DMS53 (cell line): ENCODE measurements at regions not wholly inside any gene's neighbourhood (a gene's known extent, or its start where the extent isn't known, plus 50 kb on each side); places are given as distances from the start of the nearest gene placed in this dataset.
"Not testable (repeated sequence)": the region's sequence is repeated elsewhere in the genome, so short reads cannot be mapped to it uniquely, and the experiment has no call there.

Experiments used
- DNase-seq: peaks from one replicate; lab custom pipeline; 2025; lab: John Stamatoyannopoulos, UW

DNA sequence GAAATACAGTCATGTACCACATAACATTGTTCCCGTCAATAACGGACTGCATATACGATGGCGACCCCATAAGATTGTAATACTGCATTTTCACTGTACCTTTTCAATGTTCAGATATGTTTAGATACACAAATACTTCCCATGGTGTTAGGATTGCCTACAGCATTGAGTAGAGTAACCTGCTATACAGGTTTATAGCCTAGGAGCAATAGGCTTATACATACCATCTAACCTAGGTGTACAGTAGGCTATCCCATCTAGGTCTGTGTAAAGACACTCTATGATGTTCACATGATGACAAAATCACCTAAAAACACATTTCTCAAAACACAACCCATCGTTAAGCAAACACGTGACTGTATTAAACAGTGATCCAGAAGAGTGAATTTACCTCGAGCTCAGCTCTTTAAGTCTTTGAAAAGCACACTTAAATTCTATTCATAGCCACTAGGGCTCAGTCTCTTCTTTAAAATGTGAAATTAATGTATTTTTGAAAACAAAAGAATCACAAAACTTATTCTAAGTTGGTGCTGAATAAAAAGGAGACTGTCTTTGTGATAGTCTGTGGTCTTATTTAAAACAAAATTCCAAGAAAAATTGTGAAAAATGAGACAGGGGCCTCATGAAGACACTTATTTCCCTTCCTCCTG is 239.1 kb upstream of the ARID2 start:
- peak; percentile 66 for DNase-seq

DNA sequence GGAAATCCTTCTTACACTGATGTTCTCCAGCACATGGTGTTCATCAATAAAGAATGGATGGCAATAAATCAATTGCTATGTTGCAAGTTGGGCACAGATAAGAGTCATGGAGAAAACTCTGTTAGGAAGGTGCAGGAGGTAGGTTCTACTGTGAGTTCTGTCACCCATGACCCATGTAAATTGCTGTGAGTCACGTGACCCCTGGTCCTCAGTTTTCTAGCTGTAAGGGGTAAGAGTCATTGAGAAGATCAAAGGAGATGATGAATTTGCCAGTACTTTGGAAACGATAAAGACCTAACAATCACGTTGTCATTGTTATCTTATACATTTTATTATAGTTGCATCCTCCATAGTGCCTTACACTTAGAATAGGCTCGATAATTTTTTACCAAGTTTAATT is 235.2 kb upstream of the ARID2 start:
- no peak for DNase-seq

DNA sequence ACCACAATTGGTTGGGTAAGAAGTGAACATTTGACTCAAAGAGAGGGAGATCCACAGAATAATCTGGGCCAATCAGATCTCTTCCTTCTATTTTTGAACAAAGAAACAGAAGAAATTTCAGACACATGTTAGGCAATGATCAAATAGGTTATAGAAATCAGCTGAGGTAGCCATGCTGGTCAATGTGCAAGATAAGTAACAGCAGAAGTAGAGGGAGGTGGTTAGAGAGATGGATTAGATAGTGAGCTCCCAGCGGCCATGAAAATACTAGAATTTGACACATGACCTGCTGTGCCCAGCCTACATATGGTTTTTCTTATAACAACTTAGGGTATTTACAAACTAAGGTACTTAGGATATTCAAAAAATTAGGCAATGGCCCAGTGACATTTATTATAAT is 230.9 kb upstream of the ARID2 start:
- DNase-seq = no peak

DNA sequence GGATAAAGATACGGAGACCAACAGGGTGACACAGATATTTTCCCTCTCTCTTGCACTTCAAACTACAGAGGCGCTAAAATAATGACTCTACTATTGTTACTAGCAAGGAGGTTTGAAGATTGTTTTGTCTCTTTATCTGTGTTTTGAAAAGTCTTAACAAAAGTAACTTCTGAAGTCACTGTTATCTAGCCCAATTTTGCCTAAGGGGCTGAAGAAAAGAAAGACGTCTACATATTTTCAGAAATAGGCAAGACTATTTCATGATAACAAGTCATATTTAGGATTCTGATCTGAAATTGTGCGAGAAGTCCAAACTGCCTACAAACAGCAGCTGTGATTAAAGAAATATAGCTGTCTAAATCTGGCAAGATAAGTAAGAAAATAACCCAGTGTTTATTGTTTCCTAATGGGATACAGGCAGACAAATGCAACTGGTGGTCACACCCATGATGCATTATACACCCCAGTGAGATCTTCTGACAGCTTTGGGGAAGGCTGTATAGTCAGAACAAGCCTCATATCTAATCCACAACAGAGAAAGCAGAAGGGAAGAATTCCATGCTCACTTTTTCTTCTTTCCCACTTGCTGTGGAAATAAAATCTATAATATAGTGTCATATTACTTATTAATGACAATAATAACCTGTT is 226.9 kb upstream of the ARID2 start:
- DNase-seq = no peak

DNA sequence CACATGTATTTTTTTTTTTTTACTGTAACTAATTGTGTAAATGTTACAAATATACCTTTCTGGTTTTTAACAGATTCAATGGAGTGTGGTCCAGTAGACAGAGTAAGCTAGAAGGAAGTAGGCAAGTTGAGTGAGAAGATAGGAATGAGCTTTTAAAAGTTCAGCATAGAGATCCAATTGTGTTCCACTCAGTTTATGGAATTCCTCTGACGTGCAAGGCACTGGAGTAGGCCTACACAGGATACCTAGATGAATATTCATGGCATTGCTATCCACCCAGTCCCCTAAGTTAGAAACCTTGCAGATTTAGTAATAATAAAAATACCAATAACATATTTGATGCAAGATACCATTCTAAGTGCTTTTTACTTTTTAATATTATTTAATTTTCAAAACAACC is 225.6 kb upstream of the ARID2 start:
- DNase-seq = no peak

DNA sequence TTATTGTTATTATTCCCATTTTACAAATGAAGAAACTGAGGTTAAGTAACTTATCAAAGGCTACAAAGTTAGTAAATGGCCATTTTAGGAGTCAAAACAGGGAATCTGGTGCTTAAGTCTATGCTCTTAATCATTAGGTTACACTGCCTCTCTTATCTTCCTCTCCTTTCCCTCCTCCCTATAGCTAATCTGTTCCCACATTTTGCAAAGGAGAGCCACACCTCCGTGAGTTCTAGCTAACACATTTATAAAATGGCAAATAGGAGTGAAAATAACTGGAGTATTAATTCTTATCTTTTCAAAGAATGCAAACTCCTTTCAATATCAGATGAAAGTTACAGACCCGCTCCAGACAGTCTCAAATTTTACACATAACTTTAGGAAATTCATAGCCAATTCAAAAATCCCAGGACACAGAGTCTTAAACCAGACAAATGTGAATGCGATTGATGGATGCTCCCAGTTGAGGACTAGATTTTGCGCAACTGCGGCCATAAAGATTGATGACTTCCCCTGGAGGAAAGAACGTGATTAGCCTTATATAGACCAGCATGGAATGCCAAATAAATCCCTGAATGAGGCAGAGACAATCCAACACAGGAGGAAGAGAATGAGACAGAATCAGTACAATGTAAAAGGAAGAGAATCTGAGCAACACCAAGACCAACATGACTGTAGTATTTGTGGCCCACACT is 225.0 kb upstream of the ARID2 start:
- no peak for DNase-seq

DNA sequence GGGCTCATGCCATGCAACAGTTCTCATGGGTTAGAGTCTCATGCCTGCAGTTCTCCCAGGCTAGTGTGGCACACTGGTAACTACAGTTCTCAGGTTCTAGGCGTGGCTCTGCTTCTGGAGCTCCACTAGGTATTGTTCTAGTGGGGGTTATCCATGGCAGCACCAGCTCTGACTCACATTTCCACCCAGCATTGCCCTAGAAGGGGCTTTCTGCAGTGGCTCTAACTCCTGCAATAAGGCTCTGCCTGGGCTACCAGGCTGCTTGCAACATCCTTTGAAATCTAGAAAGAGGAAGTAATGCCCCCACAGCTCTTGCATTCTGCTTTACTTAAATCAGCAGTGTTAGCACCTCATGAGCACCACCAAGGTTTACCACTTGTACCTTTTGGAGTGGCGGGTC is 220.3 kb upstream of the ARID2 start:
- DNase-seq = peak; percentile 47

DNA sequence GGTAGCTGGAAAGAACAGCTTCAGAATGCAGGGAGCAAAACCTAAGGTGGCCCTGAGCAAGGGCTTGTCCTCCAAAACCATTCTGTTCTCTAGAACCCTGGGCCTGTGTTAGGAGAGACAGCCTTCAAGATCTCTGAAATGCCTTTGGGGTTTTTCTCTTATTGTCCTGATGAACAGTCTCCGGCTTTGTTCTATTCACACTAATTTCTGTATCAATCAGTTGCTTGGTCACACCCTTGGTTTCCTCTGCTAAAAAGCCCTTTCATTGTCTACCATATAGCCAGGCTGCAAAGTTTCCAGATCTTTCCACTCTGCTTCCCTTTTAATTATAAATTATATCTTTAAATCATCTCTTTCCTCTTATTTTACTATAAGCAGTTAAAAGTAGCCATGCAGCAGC is 219.9 kb upstream of the ARID2 start:
- no peak for DNase-seq

DNA sequence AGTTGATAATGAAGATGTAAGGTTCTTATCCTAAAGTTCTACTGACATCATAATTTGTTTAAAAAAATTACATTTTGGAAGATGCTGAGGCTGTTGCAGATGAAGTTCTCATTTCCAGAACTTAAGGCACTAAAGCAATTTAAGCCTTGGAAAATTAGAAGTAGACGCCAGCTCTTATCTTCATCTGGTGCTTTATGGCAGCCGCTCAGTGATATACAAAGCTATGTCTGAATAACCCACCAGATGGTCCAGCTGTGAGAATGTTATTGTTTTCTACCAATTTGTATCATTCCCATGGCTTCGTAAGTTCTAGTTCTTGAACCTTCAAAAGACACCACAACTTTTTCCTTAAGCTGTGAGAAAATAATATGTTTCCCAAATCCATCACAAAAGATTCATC is 212.1 kb upstream of the ARID2 start:
- DNase-seq = no peak

DNA sequence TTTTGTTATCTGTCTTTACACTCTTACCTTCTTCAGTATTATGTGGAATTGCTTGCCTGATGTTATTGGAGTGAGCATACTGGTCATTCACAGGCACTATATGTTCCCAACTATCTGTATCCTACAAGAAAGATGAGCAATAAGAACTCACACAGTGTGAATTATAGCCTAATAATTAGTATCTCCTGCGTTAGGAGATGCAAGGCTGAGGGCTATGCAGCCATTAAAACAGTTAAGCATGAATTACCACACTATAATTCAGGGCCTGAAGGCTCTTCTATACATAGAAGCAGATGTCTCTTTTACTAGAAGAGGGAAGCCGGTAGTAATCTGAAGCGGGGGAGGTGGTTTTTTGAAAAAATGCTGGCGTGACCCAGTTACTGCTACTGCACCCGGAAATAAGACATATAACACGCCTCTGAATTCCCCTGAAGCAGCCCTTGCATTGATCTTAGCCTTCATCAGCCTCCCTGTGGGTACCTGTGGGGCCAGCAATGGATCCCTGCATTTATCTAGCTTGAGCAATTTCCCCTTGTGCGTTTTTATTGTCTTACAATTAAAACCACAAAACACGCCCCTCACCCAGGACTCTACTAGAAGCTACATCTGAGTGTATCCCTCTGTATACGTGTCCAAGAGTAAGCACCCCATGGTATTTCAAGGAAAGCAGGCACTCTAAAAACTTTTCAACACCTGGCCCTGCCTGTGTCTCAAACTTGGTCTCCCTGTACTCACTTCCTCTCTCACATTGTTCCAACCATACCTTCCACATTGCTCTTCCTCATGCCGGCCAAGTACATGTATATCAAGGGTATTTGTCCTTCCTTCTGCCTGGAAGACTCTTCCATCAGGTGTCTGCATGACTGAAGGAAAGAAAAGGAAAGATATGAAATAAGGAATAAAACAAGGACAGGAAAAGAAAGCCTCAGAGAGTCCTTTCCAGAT is 210.9 kb upstream of the ARID2 start:
- DNase-seq = no peak

DNA sequence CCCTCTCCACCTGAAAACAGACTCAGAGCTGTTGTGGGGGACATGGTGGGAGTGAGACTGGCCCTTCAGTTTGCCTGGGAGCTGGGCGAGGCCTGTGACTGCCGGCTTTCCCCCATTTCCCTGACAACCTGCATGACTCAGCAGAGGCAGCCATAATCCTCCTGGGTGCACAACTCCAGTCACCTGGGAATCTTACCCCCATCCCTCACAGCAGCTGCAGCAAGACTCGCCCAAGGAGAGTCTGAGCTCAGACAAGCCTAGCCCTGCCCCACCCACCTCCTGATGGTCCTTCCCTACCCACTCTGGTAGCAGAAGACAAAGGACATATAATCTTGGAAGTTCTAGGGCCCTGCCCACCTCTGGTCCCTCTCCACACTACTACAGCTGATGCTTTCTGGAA is 207.3 kb upstream of the ARID2 start:
- DNase-seq = no peak

DNA sequence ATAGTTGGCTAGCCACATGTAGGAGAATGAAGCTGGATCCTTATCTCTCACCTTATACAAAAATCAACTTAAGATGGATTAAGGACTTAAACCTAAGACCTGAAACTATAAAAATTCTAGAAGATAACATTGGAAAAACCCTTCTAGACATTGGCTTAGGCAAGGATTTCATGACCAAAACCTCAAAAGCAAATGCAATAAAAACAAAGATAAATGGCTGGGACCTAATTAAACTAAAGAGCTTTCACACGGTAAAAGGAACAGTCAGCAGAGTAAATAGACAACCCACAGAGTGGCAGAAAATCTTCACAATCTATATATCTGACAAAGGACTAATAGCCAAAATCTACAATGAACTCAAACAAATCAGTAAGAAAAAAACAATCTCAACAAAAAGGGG is 202.7 kb upstream of the ARID2 start:
- not testable (repeated sequence) for DNase-seq

DNA sequence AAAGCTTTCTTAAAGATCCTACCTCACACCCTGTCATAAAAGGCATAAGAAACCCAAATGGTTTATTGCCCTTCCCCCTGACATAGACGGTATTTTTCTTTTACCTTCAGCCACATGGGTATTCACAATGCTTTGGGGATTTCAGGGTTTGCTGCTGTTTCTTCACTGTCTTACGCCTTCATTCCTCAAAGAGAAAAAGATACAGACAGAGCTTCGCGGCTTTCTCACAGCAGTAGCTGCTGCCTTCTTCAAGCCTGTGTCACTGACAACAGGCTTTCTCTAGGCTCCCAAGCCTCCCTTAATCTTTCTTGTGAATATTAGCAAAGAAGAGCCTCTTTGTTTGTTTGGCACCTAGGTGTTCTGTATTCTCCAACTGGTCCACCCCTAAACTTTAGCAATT is 197.4 kb upstream of the ARID2 start:
- no peak for DNase-seq

DNA sequence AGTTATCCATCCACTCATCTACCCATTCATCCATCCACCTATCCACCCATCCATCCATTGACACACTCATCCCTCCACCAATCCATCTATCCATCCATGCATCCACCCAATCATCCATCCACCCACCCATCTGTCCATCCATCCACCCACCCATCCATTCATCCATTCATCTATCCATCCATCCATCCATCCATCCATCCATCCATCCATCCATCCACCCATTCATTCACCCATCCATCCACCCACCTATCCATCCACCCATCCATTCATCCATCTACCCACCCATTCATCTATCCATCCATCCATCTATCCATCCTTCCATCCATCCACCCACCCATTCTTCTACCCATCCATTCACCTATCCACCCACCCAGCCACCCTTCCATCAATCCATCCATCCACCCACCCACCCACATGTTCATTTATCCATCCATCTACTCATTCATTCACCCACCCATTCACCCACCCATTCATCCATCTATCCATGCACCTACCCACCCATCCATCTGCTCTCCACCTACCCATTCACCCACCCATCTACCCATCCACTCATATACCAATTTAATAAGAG is 193.8 kb upstream of the ARID2 start:
- no peak for DNase-seq

DNA sequence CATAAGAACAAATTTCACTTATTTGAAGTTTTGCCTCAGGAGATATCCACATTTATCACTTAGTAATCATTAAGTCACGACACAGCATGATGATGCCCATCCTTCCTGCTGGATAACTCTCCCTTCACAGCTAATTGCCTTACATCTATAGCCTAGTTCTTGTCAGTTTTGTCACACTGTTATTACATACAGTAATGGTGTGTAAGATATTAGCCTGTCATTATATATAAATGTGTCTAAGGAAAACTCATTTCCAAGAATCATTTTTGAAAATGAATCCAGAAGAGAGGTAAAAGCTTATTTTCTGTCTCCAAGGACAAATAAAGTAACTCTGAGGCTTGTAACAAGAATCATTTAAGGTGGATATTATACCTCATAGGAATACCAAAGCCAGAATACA is 193.2 kb upstream of the ARID2 start:
- DNase-seq = no peak

DNA sequence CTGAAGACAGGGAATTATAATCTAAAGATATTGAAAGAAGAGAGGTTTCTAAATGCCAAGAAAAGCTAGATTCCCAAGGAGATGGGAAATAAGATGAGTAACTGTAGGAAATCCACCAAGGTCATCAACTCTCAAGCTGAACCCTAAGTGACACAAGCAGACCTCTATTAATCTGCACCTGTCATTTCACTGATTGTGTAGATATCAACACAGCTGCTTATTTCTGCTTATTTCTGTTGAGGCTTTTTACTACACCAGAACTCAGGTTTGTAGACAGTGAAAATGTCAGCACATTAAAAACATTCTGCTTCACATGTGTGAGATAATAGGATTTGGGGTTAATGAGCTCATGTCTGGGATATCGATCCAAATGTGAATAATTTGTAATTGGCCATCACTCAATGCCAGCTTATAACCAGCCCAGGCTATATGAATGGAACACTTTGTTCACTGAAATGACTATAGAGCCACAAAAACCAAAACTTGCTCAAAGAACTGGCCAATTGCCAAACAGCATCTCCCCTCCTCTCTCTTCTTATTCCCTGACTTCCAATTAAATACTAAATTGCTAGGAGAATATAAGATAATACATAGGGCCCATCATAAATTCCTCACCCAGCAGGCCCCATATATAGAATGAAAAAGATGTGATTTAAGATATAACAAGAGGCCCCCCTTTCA is 188.7 kb upstream of the ARID2 start:
- DNase-seq = no peak

DNA sequence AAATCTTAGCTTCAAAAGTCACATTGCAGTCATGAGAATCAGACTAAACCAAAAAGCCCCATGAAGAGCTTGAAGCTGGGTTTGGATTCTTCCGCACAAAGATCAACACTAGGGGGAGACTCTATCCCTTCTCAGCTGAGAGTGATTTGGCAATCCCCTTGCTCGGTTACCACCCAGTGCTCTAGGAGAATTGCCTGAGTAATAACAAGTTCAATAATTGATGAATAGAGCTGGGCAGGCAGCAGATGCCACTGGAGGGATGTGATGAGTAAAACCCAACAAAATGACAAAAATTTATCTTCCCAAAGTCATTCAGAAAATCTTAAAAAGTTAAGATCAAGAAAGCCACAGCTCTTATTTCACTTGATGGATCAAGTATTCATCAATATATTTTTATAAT is 185.6 kb upstream of the ARID2 start:
- peak; percentile 94 for DNase-seq

DNA sequence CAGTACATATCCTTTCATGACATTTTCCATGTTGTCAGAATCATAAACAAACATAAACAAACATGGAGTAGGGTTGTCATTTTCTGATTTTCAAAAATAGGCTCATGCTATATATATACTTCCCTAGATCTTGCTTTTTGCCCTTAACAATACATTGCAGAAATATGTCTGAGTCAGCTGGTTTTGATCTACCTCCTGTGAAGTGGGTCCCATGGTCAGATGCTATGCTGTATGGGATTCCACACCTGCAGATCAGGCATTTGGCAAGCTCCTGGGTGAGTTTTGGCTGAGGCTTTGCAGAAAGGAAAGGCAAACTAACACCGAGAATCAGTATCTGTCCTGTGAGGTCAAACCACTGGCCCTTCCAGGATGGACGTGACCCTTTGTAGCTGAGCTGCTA is 183.0 kb upstream of the ARID2 start:
- DNase-seq = no peak

DNA sequence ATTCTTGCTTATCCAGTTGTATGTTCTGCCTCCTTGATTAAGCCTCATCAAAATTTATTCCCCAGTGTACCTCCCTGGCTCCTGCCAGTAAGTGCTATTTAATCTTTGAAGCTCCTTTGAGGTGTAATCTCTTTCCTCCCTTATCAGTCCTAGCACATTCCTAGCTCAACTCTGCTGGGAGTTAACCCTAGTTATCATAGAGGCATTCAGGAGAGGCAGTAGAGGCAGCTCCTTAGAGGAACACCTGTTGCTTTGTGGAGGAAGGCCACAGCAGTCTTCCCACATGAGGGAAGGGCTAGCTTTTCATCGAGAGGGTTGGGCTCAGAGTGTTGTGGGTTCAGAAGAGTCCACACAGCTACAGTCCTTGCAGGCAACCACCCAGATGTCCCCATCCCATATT is 182.4 kb upstream of the ARID2 start:
- DNase-seq = no peak

DNA sequence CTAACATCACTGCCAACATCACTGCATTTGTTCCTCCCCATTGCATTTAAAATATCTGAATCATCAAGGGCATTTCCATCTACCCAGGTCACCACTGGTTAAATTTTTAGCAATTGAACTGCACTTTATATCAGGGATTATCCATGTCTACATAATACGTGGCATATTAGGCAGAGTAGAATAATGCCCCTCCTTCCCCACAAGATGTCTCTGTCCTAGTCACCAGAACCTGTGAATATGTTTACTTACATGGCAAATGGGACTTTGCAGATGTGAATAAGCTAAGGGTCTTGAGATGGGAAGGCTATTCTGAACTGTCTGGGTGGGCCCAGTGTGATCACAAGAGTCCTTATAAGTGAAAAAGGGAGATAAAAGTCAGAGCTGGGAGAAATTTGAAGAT is 181.7 kb upstream of the ARID2 start:
- peak; percentile 30 for DNase-seq

DNA sequence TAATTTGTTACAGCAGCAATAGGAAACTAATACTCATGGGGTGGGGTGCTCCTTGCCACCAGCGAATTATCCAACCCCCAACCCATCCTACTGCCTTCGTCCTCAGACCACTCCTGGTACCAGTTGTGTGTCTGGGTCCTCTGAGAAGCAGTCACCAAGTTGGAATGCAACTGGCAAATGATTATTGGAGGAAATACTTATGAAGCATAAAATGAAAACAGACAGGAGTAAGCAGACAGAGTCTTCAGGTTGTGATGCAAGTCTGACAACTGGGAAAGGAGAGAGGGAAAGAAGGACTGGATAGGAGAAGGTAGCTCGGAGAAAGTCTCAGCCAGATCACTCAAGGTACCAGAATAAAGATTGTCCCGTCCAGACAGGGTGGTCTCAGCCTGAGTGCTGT is 181.1 kb upstream of the ARID2 start:
- DNase-seq = no peak
